ENCODE measurements at regions not wholly inside any gene's neighbourhood (a gene's known extent, or its start where the extent isn't known, plus 50 kb on each side); places are given as distances from the start of the nearest gene placed in this dataset.

- dilution Hi-C loops (cut with HindIII; ENCODE audit: low sequenced_read_pairs, unreplicated experiment): no loop called here
- WGBS, 2 experiments (ENCODE audit: extremely low coverage in 2 of 2, insufficient read length in 1 of 2): no CpG with 5 or more reads among the region's 1 CpG
Observed at GRCh38 chr5:93829346-93829745, 87.9 kb upstream of the POU5F2 start.

More at GRCh38 chr5:93829346-93829745, 87.9 kb upstream of the POU5F2 start:
- Histone ChIP-seq H4K91ac (ENCODE audit: insufficient read depth, low read depth, low read length) (no peak overlapping the region), H2BK15ac (ENCODE audit: low read depth, low read length) (no peak overlapping the region), H2AFZ (replicated peaks; ENCODE audit: low read length, poor library complexity) (no peak overlapping the region), H3K27ac (ENCODE audit: insufficient read depth, low read length) (no peak overlapping the region), H3K36me3 (ENCODE audit: control insufficient read depth, insufficient read depth, low read length) (no peaks in the 10 kb centered on the region), H3K9me1 (ENCODE audit: insufficient read depth, low read length) (no peaks in the 10 kb centered on the region), H2AK5ac (ENCODE audit: low read depth, low read length) (no peak overlapping the region), H2BK20ac (ENCODE audit: low read depth, low read length) (no peak overlapping the region), H4K20me1 (ENCODE audit: insufficient read depth, low read length) (no peaks in the 10 kb centered on the region), H3K4me3 (ENCODE audit: insufficient read depth, low read depth, low read length) (no peak overlapping the region), H3K4me2 (ENCODE audit: low read depth, low read length) (no peak overlapping the region), H2AK9ac (replicated peaks; ENCODE audit: low read depth, low read length, poor library complexity) (no peak overlapping the region), H3K4me1 (ENCODE audit: control insufficient read depth, insufficient read depth, low read length) (no peaks in the 10 kb centered on the region), H3K9me3 (ENCODE audit: control insufficient read depth, insufficient read depth, low read length) (no peaks in the 10 kb centered on the region), H3K23ac (ENCODE audit: low read depth, low read length) (no peak overlapping the region), H3K27me3 (ENCODE audit: control insufficient read depth, insufficient read depth, low read length) (no peaks in the 10 kb centered on the region), H4K8ac (ENCODE audit: low read depth in 2 of 2, low read length in 2 of 2) (no peak overlapping the region), H2BK5ac (ENCODE audit: low read depth, low read length, poor library complexity, severe bottlenecking) (no peak overlapping the region), H4K5ac (ENCODE audit: low read depth, low read length) (no peak overlapping the region), H3K4ac (ENCODE audit: low read depth, low read length) (no peak overlapping the region), H3K18ac (ENCODE audit: low read depth, low read length) (no peak overlapping the region), H2BK120ac (ENCODE audit: low read depth, low read length) (no peak overlapping the region), H3K79me1 (ENCODE audit: low read depth in 1 of 2, low read length in 2 of 2) (no peaks in the 10 kb centered on the region; a peak in 1 of 4 replicates), H3K9ac (ENCODE audit: low read depth, low read length) (no peak overlapping the region), H3K14ac (replicated peaks; ENCODE audit: low read depth, low read length) (no peak overlapping the region), H3K56ac (ENCODE audit: extremely low read depth, insufficient read depth, low read length) (no peak overlapping the region)
- peak; percentile 19 for DNase-seq
- intact Hi-C loops (cut with micrococcal nuclease): no loop called here
- ChIA-PET POLR2A (ENCODE audit: unreplicated experiment) (no interaction called here), CTCF (no interaction called here)
- TF ChIP-seq RAD21 (IDR thresholded peaks at IDR 0.05; ENCODE audit: low read length) (no peak), BHLHE40 (IDR thresholded peaks at IDR 0.05; ENCODE audit: low read depth, low read length) (no peak), USF2 (IDR thresholded peaks at IDR 0.05; ENCODE audit: low read depth, low read length) (no peak), POLR2A (IDR thresholded peaks at IDR 0.05; ENCODE audit: low read depth, low read length) (no peak), RCOR1 (IDR thresholded peaks at IDR 0.05; ENCODE audit: insufficient replicate concordance, low read length) (no peak), RFX5 (IDR thresholded peaks at IDR 0.05; ENCODE audit: low read depth, low read length) (no peak), FOS (IDR thresholded peaks at IDR 0.05; ENCODE audit: low read depth, low read length) (no peak), MAZ (IDR thresholded peaks at IDR 0.05; ENCODE audit: borderline replicate concordance, low read depth, low read length) (no peak), NFE2L2 (IDR thresholded peaks at IDR 0.05; ENCODE audit: low read depth, low read length) (no peak), MAFK (IDR thresholded peaks at IDR 0.05; ENCODE audit: low read depth, low read length) (no peak), SMC3 (IDR thresholded peaks at IDR 0.05; ENCODE audit: low read depth, low read length) (no peak), CTCF (conservative IDR thresholded peaks at IDR 0.05; ENCODE audit: low read depth, low read length) (no peak), CEBPB (IDR thresholded peaks at IDR 0.05; ENCODE audit: low read depth, low read length) (no peak), MXI1 (IDR thresholded peaks at IDR 0.05; ENCODE audit: borderline replicate concordance, low read depth, low read length) (no peak), CHD1 (IDR thresholded peaks at IDR 0.05; ENCODE audit: low read depth, low read length) (no peak), ELK1 (IDR thresholded peaks at IDR 0.05; ENCODE audit: borderline replicate concordance, low read depth, low read length) (no peak)
- in situ Hi-C loops (cut with MboI; ENCODE audit: low sequenced_read_pairs): no loop called here
- ATAC-seq (ENCODE audit: low read depth): no peak
- no TSS peak for BruUV-seq (replicated peaks)
